D721Med (cell line): ENCODE measurements at regions not wholly inside any gene's neighbourhood (a gene's known extent, or its start where the extent isn't known, plus 50 kb on each side); places are given as distances from the start of the nearest gene placed in this dataset.

Experiments used
- DNase-seq: peaks from one replicate; pipeline ENCODE4 v3.0.0; 2011; ENCODE audit warnings: low spot score; ENCODE audit not compliant: insufficient read length
- FAIRE-seq: peaks from 2 replicates; lab custom pipeline; 2011; peaks lifted over from hg19 to GRCh38; lab: Jason Lieb, UNC
- TF ChIP-seq, protein P1 (sequence below): IDR thresholded peaks from 2 replicates; pipeline ENCODE4 v1.5.1; 2012; ENCODE audit warnings: mild to moderate bottlenecking, control low read depth; ENCODE audit not compliant: insufficient read depth; ENCODE audit errors: missing control alignments

DNA sequence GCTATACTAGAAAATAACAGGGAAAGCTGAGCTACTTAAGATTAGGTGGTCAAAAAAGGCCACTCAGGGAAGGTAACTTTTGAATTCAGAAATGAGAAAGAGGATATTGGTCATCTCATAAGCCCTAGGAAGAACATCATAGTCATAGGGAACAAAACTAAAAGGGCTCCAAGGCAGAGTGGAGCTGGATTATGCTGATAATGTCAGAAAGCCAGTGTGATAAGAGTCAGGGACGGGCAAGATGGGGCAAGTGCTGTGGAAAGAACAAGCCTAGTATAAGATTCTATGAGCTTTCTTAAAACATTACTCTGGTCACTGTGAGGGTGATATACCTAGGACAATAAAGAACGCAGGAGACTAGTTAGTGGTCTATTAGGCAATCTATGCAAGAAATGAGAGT lies 106.6 kb downstream of the DUSP10 start:
- FAIRE-seq (no peak), DNase-seq (no peak)
- TF ChIP-seq, protein P1, sequence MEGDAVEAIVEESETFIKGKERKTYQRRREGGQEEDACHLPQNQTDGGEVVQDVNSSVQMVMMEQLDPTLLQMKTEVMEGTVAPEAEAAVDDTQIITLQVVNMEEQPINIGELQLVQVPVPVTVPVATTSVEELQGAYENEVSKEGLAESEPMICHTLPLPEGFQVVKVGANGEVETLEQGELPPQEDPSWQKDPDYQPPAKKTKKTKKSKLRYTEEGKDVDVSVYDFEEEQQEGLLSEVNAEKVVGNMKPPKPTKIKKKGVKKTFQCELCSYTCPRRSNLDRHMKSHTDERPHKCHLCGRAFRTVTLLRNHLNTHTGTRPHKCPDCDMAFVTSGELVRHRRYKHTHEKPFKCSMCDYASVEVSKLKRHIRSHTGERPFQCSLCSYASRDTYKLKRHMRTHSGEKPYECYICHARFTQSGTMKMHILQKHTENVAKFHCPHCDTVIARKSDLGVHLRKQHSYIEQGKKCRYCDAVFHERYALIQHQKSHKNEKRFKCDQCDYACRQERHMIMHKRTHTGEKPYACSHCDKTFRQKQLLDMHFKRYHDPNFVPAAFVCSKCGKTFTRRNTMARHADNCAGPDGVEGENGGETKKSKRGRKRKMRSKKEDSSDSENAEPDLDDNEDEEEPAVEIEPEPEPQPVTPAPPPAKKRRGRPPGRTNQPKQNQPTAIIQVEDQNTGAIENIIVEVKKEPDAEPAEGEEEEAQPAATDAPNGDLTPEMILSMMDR = no peak

DNA sequence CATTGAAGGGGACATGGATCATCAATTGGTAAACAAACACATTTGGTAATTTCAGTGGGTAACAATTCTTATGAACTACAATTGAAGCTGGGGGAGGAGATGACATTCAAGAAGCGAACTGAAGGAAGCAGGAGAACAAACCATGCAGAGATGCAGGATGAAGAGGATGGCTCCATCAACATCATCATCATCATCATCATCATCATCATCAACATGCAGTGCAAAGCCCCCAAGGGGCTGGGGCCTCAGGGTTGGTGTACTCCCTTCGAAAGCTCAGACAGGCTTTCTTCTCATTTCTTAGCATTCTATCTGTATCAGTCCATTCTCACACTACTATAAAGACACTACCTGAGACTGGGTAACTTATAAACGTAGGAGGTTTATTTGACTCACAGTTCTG lies 105.8 kb downstream of the DUSP10 start:
- DNase-seq (no peak), FAIRE-seq (no peak)
- TF ChIP-seq, protein P1 = no peak

DNA sequence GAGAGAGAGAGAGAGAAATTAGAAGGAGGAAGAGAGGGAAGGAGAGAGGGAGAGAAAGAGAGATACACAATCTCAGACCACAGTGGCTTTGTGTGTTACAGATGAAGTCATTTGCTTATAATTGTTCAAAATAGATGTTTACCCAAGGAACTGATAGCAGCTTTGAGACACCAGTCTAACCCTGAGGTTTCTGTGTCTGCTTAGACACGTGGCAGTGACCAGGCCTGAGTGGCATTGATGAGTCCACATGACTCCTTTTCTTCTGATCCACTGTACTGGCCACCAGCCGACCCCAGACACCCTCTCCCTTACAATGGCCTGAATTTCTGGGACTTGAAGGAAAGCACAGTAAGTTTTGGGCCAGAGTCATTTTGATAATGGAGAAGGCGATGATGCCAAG lies 104.9 kb downstream of the DUSP10 start:
- FAIRE-seq = no peak
- DNase-seq = no peak
- TF ChIP-seq, protein P1 = no peak

DNA sequence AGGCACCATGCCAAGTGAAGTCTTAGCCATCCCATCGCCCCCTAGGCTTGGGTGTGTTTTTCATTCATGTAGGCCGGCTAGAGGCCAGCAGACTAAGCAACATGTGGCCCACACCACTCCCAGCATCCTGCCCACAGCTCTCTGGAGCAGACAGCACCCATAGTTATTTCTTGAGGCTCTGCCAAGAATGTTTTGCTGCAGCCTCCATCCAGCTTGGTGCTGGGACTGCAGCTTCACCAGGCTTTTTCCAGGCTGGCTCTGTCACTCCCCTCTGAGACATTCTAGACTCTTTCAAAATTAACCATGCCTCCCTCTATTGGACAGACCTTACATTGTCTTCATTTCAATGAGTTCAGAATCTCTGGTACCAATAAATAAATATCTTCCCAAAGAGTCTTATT lies 104.2 kb downstream of the DUSP10 start:
- DNase-seq (no peak), FAIRE-seq (no peak)
- TF ChIP-seq, protein P1 = no peak

DNA sequence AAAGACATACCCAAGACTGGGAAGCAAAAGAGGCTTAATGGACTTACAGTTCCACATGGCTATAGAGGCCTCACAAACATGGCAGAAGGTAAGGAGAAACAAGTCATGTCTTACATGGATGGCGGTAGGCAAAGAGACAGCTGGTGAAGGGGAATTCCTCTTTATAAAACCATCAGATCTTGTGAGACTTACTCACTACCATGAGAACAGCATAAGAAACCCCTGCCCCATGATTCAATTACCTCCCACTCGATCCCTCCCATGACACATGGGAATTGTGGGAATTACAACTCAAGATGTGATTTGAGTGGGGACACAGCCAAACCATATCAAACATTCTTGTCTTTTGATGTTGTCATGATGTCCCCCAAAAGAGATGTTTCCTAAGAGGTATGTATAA lies 103.3 kb downstream of the DUSP10 start:
- FAIRE-seq (no peak), DNase-seq (no peak)
- TF ChIP-seq, protein P1 = no peak

DNA sequence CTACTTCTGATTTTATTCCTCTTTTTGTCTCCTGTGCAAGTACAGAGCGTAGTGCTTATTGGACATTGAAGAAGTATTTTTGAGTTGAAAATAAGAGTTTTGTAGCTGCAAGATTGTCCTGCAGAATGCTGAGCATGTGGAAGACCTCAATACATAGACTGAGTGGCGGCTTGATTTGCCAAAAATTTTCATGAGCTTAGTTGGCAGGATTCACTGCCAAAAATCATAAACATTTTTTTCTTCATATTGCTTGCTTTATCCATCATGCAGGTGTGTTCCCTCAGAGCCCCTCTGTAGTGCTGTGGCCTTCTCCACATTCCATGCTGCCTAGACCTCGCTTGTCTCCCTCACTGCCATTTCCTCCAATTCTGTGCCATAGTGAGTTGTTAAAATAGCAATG lies 100.1 kb downstream of the DUSP10 start:
- DNase-seq (no peak), FAIRE-seq (no peak)

DNA sequence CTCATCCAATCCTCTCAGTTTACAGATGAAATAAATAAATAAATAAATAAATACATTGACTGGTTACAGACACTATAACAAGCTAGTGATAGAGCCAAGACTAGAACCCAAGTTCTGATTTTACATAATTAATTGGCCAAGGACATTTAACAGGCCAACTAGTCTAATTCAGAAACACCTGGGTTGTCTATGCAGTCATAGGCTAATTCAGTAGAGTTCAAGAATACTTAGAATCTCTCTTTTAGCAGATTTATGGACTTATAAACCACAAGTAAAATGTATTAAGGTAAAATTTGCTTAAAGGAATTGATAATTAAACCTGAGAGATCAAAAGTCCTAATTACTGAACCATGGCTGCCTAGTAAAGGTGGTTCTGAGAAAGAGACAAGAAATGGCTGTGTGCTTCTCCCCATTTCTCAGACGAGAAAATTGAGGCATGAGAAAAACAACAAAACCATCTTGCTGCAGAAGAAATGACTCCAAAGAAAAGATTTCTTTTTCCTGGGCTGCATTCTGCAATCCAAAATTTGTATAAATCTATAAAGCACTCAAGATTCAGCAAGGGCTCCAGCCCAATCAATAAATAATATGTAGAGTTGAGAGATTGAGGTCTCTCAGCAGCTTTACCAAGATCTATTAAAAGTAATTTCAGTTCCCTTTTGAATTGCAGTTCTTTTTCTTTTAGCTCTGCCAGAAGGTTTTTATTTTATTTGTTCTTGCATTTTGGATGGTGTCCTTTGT lies 98.3 kb downstream of the DUSP10 start:
- TF ChIP-seq, protein P1 = no peak
- no peak for DNase-seq
- FAIRE-seq = no peak

More for the DNA sequence above, 100.1 kb downstream of the DUSP10 start:
- TF ChIP-seq, protein P1 = no peak
